GM23338 (cell line): ENCODE measurements at regions not wholly inside any gene's neighbourhood (a gene's known extent, or its start where the extent isn't known, plus 50 kb on each side); places are given as distances from the start of the nearest gene placed in this dataset.

Experiments used
- CREB1 ChIP-seq: fragments of 250-450 bp; sonication (Bioruptor Pico); IDR thresholded peaks from 2 replicates; pipeline ENCODE4 v1.5.0; 2020; ENCODE audit warnings: low read depth, mild to moderate bottlenecking, moderate library complexity
- CTCF ChIP-seq, 2 experiments: fragments of 200-600 bp in 1 of 2; sonication (generic) in 1 of 2; conservative IDR thresholded peaks; 2 replicates each; pipeline versions ENCODE4 v1.5.1 to v1.6.1; 2016 to 2017; ENCODE audit warnings: antibody characterized with exemption in 2 of 2, low read depth in 2 of 2, mild to moderate bottlenecking in 2 of 2, moderate library complexity in 1 of 2
- ETS1 ChIP-seq: IDR thresholded peaks from 2 replicates; pipeline ENCODE4 v1.6.1; 2016; ENCODE audit warnings: antibody characterized with exemption
- EZH2 ChIP-seq: fragments of 200-600 bp; sonication (generic); IDR thresholded peaks from one replicate; pipeline ENCODE4 v1.8.0; 2017; ENCODE audit warnings: antibody characterized with exemption, mild to moderate bottlenecking, low read depth; ENCODE audit not compliant: unreplicated experiment
- EZH2phosphoT487 ChIP-seq: fragments of 200-600 bp; sonication (generic); IDR thresholded peaks from one replicate; pipeline ENCODE4 v1.8.1; 2018; ENCODE audit warnings: antibody characterized with exemption; ENCODE audit not compliant: unreplicated experiment
- JUNB ChIP-seq: IDR thresholded peaks from one replicate; pipeline ENCODE4 v1.6.1; 2016; ENCODE audit warnings: antibody characterized with exemption; ENCODE audit not compliant: unreplicated experiment
- NANOG ChIP-seq: IDR thresholded peaks from 2 replicates; pipeline ENCODE4 v1.6.1; 2016; ENCODE audit warnings: antibody characterized with exemption, borderline replicate concordance
- POLR2AphosphoS5 ChIP-seq: IDR thresholded peaks from 2 replicates; pipeline ENCODE4 v1.6.1; 2016; ENCODE audit warnings: antibody characterized with exemption, low read depth
- REST ChIP-seq: IDR thresholded peaks from one replicate; pipeline ENCODE4 v1.6.1; 2018; ENCODE audit warnings: antibody characterized with exemption; ENCODE audit not compliant: unreplicated experiment
- STAT1 ChIP-seq: IDR thresholded peaks from one replicate; pipeline ENCODE4 v1.6.1; 2016; ENCODE audit warnings: antibody characterized with exemption; ENCODE audit not compliant: unreplicated experiment
- ZNF114 ChIP-seq: fragments of 250-450 bp; sonication (Bioruptor Pico); IDR thresholded peaks from 2 replicates; pipeline ENCODE4 v1.5.0; 2020; ENCODE audit warnings: mild to moderate bottlenecking, moderate library complexity
- ZNF331 ChIP-seq: fragments of 250-450 bp; sonication (Bioruptor Pico); IDR thresholded peaks from 2 replicates; pipeline ENCODE4 v1.5.0; 2020; ENCODE audit warnings: low read depth, mild to moderate bottlenecking, moderate library complexity
- ZNF462 ChIP-seq: fragments of 250-450 bp; sonication (Bioruptor Pico); IDR thresholded peaks from 2 replicates; pipeline ENCODE4 v1.5.0; 2020; ENCODE audit warnings: mild to moderate bottlenecking, moderate library complexity

- TF ChIP-seq EZH2phosphoT487 (no peak), CTCF (conservative IDR thresholded peaks at IDR 0.05; ENCODE audit: low read depth in 2 of 2) (no peak), CREB1 (CRISPR knock-in tag) (no peak), REST (no peak), ZNF331 (CRISPR knock-in tag) (no peak), EZH2 (no peak), JUNB (no peak), POLR2AphosphoS5 (no peak), NANOG (no peak), STAT1 (no peak), ETS1 (no peak), ZNF114 (no peak), ZNF462 (CRISPR knock-in tag) (no peak)
Observed at GRCh38 chr5:155091063-155091648, 77.6 kb downstream of the KIF4B start.
